Body of pancreas (tissue), 4 donors: ENCODE measurements at regions not wholly inside any gene's neighbourhood (a gene's known extent, or its start where the extent isn't known, plus 50 kb on each side); places are given as distances from the start of the nearest gene placed in this dataset.

Source experiments
- ATAC-seq: fragments of 150-250 bp; one replicate; pipeline ENCODE4 v1.9.1; 2016
- DNase-seq, 4 donors: peaks; one replicate each; pipeline ENCODE4 v3.0.0-alpha.2; 2019
- H3K27ac ChIP-seq, 4 donors: fragments of 200-600 bp; sonication (generic); 1 replicate in 3 of 4; 2 replicates in 1 of 4; pipeline versions ENCODE4 v1.5.1 to v1.6.1; 2016 to 2019; ENCODE audit warnings: mild to moderate bottlenecking in 1 of 4, mixed read lengths in 1 of 4, moderate library complexity in 1 of 4
- H3K27me3 ChIP-seq, 2 donors: fragments of 200-600 bp; sonication (generic); one replicate each; pipeline ENCODE4 v1.6.0; 2016; ENCODE audit warnings: mild to moderate bottlenecking in 1 of 2
- H3K36me3 ChIP-seq, 2 donors: fragments of 200-600 bp; sonication (generic); replicated peaks in 1 of 2; 2 replicates each; pipeline ENCODE4 v1.5.1; 2016; ENCODE audit warnings: low read depth in 2 of 2; ENCODE audit not compliant: insufficient read depth in 1 of 2
- H3K4me1 ChIP-seq: fragments of 200-600 bp; sonication (generic); one replicate; pipeline ENCODE4 v1.6.0; 2016
- H3K4me3 ChIP-seq, 2 donors: fragments of 200-600 bp; sonication (generic); 1 replicate in 1 of 2; 2 replicates in 1 of 2; pipeline ENCODE4 v1.5.1; 2016 to 2019
- H3K9me3 ChIP-seq, 3 donors: fragments of 200-600 bp; sonication (generic); 1 replicate in 2 of 3; 2 replicates in 1 of 3; pipeline ENCODE4 v1.5.1; 2016
- CTCF ChIP-seq, 7 experiments: fragments of 450-650 bp in 4 of 7; fragments of 200-600 bp in 3 of 7; sonication (generic) in 3 of 7; IDR thresholded peaks; one replicate each; pipeline ENCODE4 v1.5.1; 2016 to 2019; ENCODE audit warnings: antibody characterized with exemption in 7 of 7
- POLR2A ChIP-seq, 3 donors: fragments of 450-650 bp; IDR thresholded peaks; one replicate each; pipeline ENCODE4 v1.6.1; 2016; ENCODE audit warnings: antibody characterized with exemption in 3 of 3, mild to moderate bottlenecking in 2 of 3
- WGBS, 2 donors: methylation state at CpG; one replicate each; pipeline ENCODE4 v1.1.5; 2017; 5-methylcytosine and 5-hydroxymethylcytosine counted together
- intact Hi-C: fragments of 100-400 bp; cut with DNase I; formaldehyde crosslinking; loops from one replicate; pipeline ENCODE4 v1.15.1; 2023

GRCh38 chr1:186578325-186579016 is 101.8 kb downstream of the PTGS2 start:
- H3K27me3 ChIP-seq: no peaks in the 10 kb centered on the region
- no peaks in the 10 kb centered on the region for H3K4me1 ChIP-seq
- 62 to 74% methylated on average over 5 of the region's 5 CpGs for WGBS, 2 donors
- peaks cover 0 to 7% (median 0%) of the 10 kb centered on the region in 3 donors for H3K9me3 ChIP-seq
- no peak for DNase-seq
- H3K27ac ChIP-seq: no peak overlapping the region
- intact Hi-C loops: no loop called here
- H3K4me3 ChIP-seq: no peak overlapping the region
- no peaks in the 10 kb centered on the region for H3K36me3 ChIP-seq
- no peak for ATAC-seq
- no peak for TF ChIP-seq CTCF (IDR thresholded peaks at IDR 0.05)
- no peak for TF ChIP-seq POLR2A (IDR thresholded peaks at IDR 0.05)

GRCh38 chr1:186577633-186578032 is 102.6 kb downstream of the PTGS2 start:
- intact Hi-C loops: no loop called here
- no peak overlapping the region for H3K27ac ChIP-seq
- ATAC-seq (no peak), DNase-seq (no peak)
- H3K4me3 ChIP-seq: no peak overlapping the region
- TF ChIP-seq POLR2A (IDR thresholded peaks at IDR 0.05) (no peak), CTCF (IDR thresholded peaks at IDR 0.05) (no peak)
- 86 to 91% methylated on average over 3 of the region's 3 CpGs for WGBS, 2 donors
- H3K36me3 ChIP-seq: no peaks in the 10 kb centered on the region
- H3K27me3 ChIP-seq: no peaks in the 10 kb centered on the region
- H3K4me1 ChIP-seq: no peaks in the 10 kb centered on the region
- peaks cover 0 to 4% (median 0%) of the 10 kb centered on the region in 3 donors for H3K9me3 ChIP-seq

GRCh38 chr1:186577216-186577615 is 103.0 kb downstream of the PTGS2 start:
- Histone ChIP-seq H3K27me3 (no peaks in the 10 kb centered on the region), H3K9me3 (peaks cover 0 to 4% (median 0%) of the 10 kb centered on the region in 3 donors), H3K36me3 (no peaks in the 10 kb centered on the region), H3K4me3 (no peak overlapping the region), H3K27ac (no peak overlapping the region), H3K4me1 (no peaks in the 10 kb centered on the region)
- TF ChIP-seq POLR2A (IDR thresholded peaks at IDR 0.05) (no peak), CTCF (IDR thresholded peaks at IDR 0.05) (no peak)
- 59 to 67% methylated on average over 2 of the region's 2 CpGs for WGBS, 2 donors
- DNase-seq: no peak
- intact Hi-C loops: no loop called here
- no peak for ATAC-seq

GRCh38 chr1:186575348-186575747 is 104.9 kb downstream of the PTGS2 start:
- Histone ChIP-seq H3K4me3 (no peak overlapping the region), H3K36me3 (no peaks in the 10 kb centered on the region), H3K27ac (no peak overlapping the region), H3K4me1 (no peaks in the 10 kb centered on the region), H3K27me3 (no peaks in the 10 kb centered on the region), H3K9me3 (peaks cover 0 to 4% (median 0%) of the 10 kb centered on the region in 3 donors)
- DNase-seq: no peak
- intact Hi-C loops: no loop called here
- no peak for TF ChIP-seq CTCF (IDR thresholded peaks at IDR 0.05)
- TF ChIP-seq POLR2A (IDR thresholded peaks at IDR 0.05): no peak
- ATAC-seq: no peak

GRCh38 chr1:186574926-186575325 is 105.3 kb downstream of the PTGS2 start:
- no peaks in the 10 kb centered on the region for H3K27me3 ChIP-seq
- peaks cover 0 to 4% (median 0%) of the 10 kb centered on the region in 3 donors for H3K9me3 ChIP-seq
- 28 to 58% methylated on average over 1 of the region's 1 CpG for WGBS, 2 donors
- no peaks in the 10 kb centered on the region for H3K4me1 ChIP-seq
- intact Hi-C loops: no loop called here
- no peak overlapping the region for H3K4me3 ChIP-seq
- TF ChIP-seq CTCF (IDR thresholded peaks at IDR 0.05): no peak
- TF ChIP-seq POLR2A (IDR thresholded peaks at IDR 0.05): no peak
- no peaks in the 10 kb centered on the region for H3K36me3 ChIP-seq
- H3K27ac ChIP-seq: no peak overlapping the region
- ATAC-seq (no peak), DNase-seq (no peak)
